ENCODE measurements at regions not wholly inside any gene's neighbourhood (a gene's known extent, or its start where the extent isn't known, plus 50 kb on each side); places are given as distances from the start of the nearest gene placed in this dataset.

GRCh38 chr11:112797092-112797491, 164.1 kb upstream of the NCAM1 start:
- H3K9me3 ChIP-seq = no peaks in the 10 kb centered on the region
- peaks cover 0 to 6% (median 0%) of the 10 kb centered on the region in 3 donors for H3K4me1 ChIP-seq
- H3K4me3 ChIP-seq = no peak overlapping the region
- TF ChIP-seq POLR2A (IDR thresholded peaks at IDR 0.05) (no peak), CTCF (IDR thresholded peaks at IDR 0.05) (no peak)
- no peak for DNase-seq
- no peak overlapping the region for H3K27ac ChIP-seq
- 43 to 52% methylated on average over 1 to 2 of the region's 2 CpGs for WGBS, 2 donors
- peaks cover 0 to 6% (median 0%) of the 10 kb centered on the region in 4 donors for H3K27me3 ChIP-seq
- no peaks in the 10 kb centered on the region for H3K36me3 ChIP-seq
- intact Hi-C loops (cut with DNase I) = no loop called here

GRCh38 chr11:112797648-112798293, 163.4 kb upstream of the NCAM1 start:
- no peak for DNase-seq
- H3K4me3 ChIP-seq = no peak overlapping the region
- intact Hi-C loops (cut with DNase I) = no loop called here
- peaks cover 0 to 6% (median 0%) of the 10 kb centered on the region in 3 donors for H3K4me1 ChIP-seq
- no peak overlapping the region for H3K27ac ChIP-seq
- TF ChIP-seq CTCF (IDR thresholded peaks at IDR 0.05) (peak in 4 of 6 experiments; percentile 16 to 62 (median 36)), POLR2A (IDR thresholded peaks at IDR 0.05) (no peak)
- no peaks in the 10 kb centered on the region for H3K36me3 ChIP-seq
- WGBS, 2 donors = 62 to 75% methylated on average over 12 to 14 of the region's 14 CpGs
- H3K9me3 ChIP-seq = no peaks in the 10 kb centered on the region
- peaks cover 0 to 6% (median 0%) of the 10 kb centered on the region in 4 donors for H3K27me3 ChIP-seq

GRCh38 chr11:112801025-112801816, 160.0 kb upstream of the NCAM1 start:
- H3K9me3 ChIP-seq = no peaks in the 10 kb centered on the region
- no peak overlapping the region for H3K4me3 ChIP-seq
- no peaks in the 10 kb centered on the region for H3K36me3 ChIP-seq
- no peak for TF ChIP-seq CTCF (IDR thresholded peaks at IDR 0.05)
- no peak for TF ChIP-seq POLR2A (IDR thresholded peaks at IDR 0.05)
- no peak for DNase-seq
- H3K27ac ChIP-seq = no peak overlapping the region
- 78 to 84% methylated on average over 8 to 11 of the region's 11 CpGs for WGBS, 2 donors
- no peaks in the 10 kb centered on the region for H3K4me1 ChIP-seq
- H3K27me3 ChIP-seq = peaks cover 0 to 7% (median 0%) of the 10 kb centered on the region in 4 donors
- intact Hi-C loops (cut with DNase I) = no loop called here

- Histone ChIP-seq H3K27me3 (peaks cover 0 to 11% (median 0%) of the 10 kb centered on the region in 4 donors), H3K4me3 (no peak overlapping the region), H3K9me3 (no peaks in the 10 kb centered on the region), H3K36me3 (no peaks in the 10 kb centered on the region), H3K27ac (no peak overlapping the region), H3K4me1 (no peaks in the 10 kb centered on the region)
- intact Hi-C loops (cut with DNase I) = no loop called here
- WGBS, 2 donors = 100% methylated on average over 2 of the region's 5 CpGs
- TF ChIP-seq POLR2A (IDR thresholded peaks at IDR 0.05) = no peak
- TF ChIP-seq CTCF (IDR thresholded peaks at IDR 0.05) = no peak
- no peak for DNase-seq
Observed at GRCh38 chr11:112801817-112802088, 159.5 kb upstream of the NCAM1 start.

GRCh38 chr11:112805658-112806057, 155.6 kb upstream of the NCAM1 start:
- no peak for DNase-seq
- peaks cover 0 to 5% (median 0%) of the 10 kb centered on the region in 4 donors for H3K27me3 ChIP-seq
- no peaks in the 10 kb centered on the region for H3K9me3 ChIP-seq
- 21% methylated on average over 2 of the region's 3 CpGs; no CpG with 5 or more reads in 1 of the 2 donors for WGBS, 2 donors
- no peaks in the 10 kb centered on the region for H3K4me1 ChIP-seq
- no peak overlapping the region for H3K27ac ChIP-seq
- no peaks in the 10 kb centered on the region for H3K36me3 ChIP-seq
- no peak overlapping the region for H3K4me3 ChIP-seq
- TF ChIP-seq POLR2A (IDR thresholded peaks at IDR 0.05) = no peak
- no peak for TF ChIP-seq CTCF (IDR thresholded peaks at IDR 0.05)
- intact Hi-C loops (cut with DNase I) = no loop called here
